OCI-LY1 (cell line): ENCODE measurements at regions not wholly inside any gene's neighbourhood (a gene's known extent, or its start where the extent isn't known, plus 50 kb on each side); places are given as distances from the start of the nearest gene placed in this dataset.

ENCODE experiments used
- H2AFZ ChIP-seq: fragments of 200-600 bp; sonication (generic), shearing (Covaris generic); 2 replicates; pipeline ENCODE4 v1.6.0; 2014; ENCODE audit warnings: antibody characterized with exemption, mild to moderate bottlenecking, low read length
- H3F3A ChIP-seq: fragments of 200-600 bp; sonication (generic), shearing (Covaris generic); 2 replicates; pipeline ENCODE4 v1.6.0; 2014; ENCODE audit warnings: mild to moderate bottlenecking, antibody characterized with exemption, low read length, moderate library complexity; ENCODE audit not compliant: insufficient read depth
- H3K27ac ChIP-seq: fragments of 200-600 bp; sonication (generic); 2 replicates; pipeline ENCODE4 v1.5.1; 2014; ENCODE audit warnings: low read length, mixed run types, mild to moderate bottlenecking, low read depth; ENCODE audit not compliant: poor library complexity, severe bottlenecking
- H3K27me3 ChIP-seq: fragments of 200-600 bp; sonication (generic); 2 replicates; pipeline ENCODE4 v1.6.0; 2014; ENCODE audit warnings: antibody characterized with exemption, mild to moderate bottlenecking, low read length, moderate library complexity; ENCODE audit not compliant: insufficient read depth
- H3K36me3 ChIP-seq: fragments of 200-600 bp; sonication (generic); 2 replicates; pipeline ENCODE4 v1.6.1; 2014; ENCODE audit warnings: mild to moderate bottlenecking, antibody characterized with exemption, low read length, moderate library complexity, mixed read lengths; ENCODE audit not compliant: insufficient read depth
- H3K4me1 ChIP-seq: fragments of 200-600 bp; sonication (generic); 2 replicates; pipeline ENCODE4 v1.5.1; 2014; ENCODE audit warnings: mild to moderate bottlenecking, low read length, moderate library complexity; ENCODE audit not compliant: insufficient read depth, severe bottlenecking
- H3K4me2 ChIP-seq: fragments of 200-600 bp; sonication (generic), shearing (Covaris generic); 2 replicates; pipeline ENCODE4 v1.6.1; 2014; ENCODE audit warnings: low read length
- H3K4me3 ChIP-seq: fragments of 200-600 bp; sonication (generic); 2 replicates; pipeline ENCODE4 v1.5.1; 2014; ENCODE audit warnings: low read length, low read depth, mild to moderate bottlenecking, mixed read lengths; ENCODE audit not compliant: poor library complexity, severe bottlenecking
- H3K79me2 ChIP-seq: fragments of 200-600 bp; shearing (Covaris generic); 2 replicates; pipeline ENCODE4 v1.6.1; 2016; ENCODE audit warnings: mixed run types, low read length, mixed read lengths; ENCODE audit not compliant: insufficient read depth
- H3K9ac ChIP-seq: fragments of 200-600 bp; sonication (generic), shearing (Covaris generic); 2 replicates; pipeline ENCODE4 v1.6.1; 2014; ENCODE audit warnings: mild to moderate bottlenecking, low read length, mixed read lengths
- H3K9me2 ChIP-seq: fragments of 200-600 bp; sonication (generic), shearing (Covaris generic); 2 replicates; pipeline ENCODE4 v1.6.1; 2014; ENCODE audit warnings: low read depth, mild to moderate bottlenecking, low read length, mixed read lengths
- H3K9me3 ChIP-seq: fragments of 200-600 bp; shearing (Covaris generic); 2 replicates; pipeline ENCODE4 v1.6.1; 2014; ENCODE audit warnings: low read length, mixed read lengths
- H4K20me1 ChIP-seq: fragments of 200-600 bp; sonication (generic), shearing (Covaris generic); 2 replicates; pipeline ENCODE4 v1.6.0; 2016; ENCODE audit warnings: mild to moderate bottlenecking, low read length; ENCODE audit not compliant: insufficient read depth
- EZH2 ChIP-seq: fragments of 200-600 bp; sonication (generic), shearing (Covaris generic); IDR thresholded peaks from 2 replicates; pipeline ENCODE4 v1.8.0; 2017; ENCODE audit warnings: borderline replicate concordance, mixed run types, mild to moderate bottlenecking, antibody characterized with exemption, low read length, moderate library complexity, mixed read lengths
- TF ChIP-seq, protein P1 (sequence below): fragments of 200-600 bp; sonication (generic), shearing (Covaris generic); IDR thresholded peaks from 2 replicates; pipeline ENCODE4 v1.5.1; 2017; ENCODE audit warnings: mild to moderate bottlenecking, antibody characterized with exemption, low read length, moderate library complexity, mixed read lengths

- Histone ChIP-seq H3F3A (no peaks in the 10 kb centered on the region), H3K4me3 (no peak overlapping the region), H3K27ac (no peak overlapping the region), H4K20me1 (no peaks in the 10 kb centered on the region), H3K9ac (no peak overlapping the region), H3K27me3 (peaks cover 6% of the 10 kb centered on the region; the same call in 1 of the 2 replicates), H3K4me2 (no peak overlapping the region), H3K36me3 (no peaks in the 10 kb centered on the region), H3K9me2 (no peaks in the 10 kb centered on the region), H2AFZ (no peak overlapping the region), H3K79me2 (no peaks in the 10 kb centered on the region), H3K9me3 (no peaks in the 10 kb centered on the region), H3K4me1 (no peaks in the 10 kb centered on the region)
- TF ChIP-seq, protein P1, sequence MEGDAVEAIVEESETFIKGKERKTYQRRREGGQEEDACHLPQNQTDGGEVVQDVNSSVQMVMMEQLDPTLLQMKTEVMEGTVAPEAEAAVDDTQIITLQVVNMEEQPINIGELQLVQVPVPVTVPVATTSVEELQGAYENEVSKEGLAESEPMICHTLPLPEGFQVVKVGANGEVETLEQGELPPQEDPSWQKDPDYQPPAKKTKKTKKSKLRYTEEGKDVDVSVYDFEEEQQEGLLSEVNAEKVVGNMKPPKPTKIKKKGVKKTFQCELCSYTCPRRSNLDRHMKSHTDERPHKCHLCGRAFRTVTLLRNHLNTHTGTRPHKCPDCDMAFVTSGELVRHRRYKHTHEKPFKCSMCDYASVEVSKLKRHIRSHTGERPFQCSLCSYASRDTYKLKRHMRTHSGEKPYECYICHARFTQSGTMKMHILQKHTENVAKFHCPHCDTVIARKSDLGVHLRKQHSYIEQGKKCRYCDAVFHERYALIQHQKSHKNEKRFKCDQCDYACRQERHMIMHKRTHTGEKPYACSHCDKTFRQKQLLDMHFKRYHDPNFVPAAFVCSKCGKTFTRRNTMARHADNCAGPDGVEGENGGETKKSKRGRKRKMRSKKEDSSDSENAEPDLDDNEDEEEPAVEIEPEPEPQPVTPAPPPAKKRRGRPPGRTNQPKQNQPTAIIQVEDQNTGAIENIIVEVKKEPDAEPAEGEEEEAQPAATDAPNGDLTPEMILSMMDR, result no peak
- no peak for TF ChIP-seq EZH2
Observed at GRCh38 chr7:118615-119391, 73.6 kb upstream of the FAM20C start.

DNA sequence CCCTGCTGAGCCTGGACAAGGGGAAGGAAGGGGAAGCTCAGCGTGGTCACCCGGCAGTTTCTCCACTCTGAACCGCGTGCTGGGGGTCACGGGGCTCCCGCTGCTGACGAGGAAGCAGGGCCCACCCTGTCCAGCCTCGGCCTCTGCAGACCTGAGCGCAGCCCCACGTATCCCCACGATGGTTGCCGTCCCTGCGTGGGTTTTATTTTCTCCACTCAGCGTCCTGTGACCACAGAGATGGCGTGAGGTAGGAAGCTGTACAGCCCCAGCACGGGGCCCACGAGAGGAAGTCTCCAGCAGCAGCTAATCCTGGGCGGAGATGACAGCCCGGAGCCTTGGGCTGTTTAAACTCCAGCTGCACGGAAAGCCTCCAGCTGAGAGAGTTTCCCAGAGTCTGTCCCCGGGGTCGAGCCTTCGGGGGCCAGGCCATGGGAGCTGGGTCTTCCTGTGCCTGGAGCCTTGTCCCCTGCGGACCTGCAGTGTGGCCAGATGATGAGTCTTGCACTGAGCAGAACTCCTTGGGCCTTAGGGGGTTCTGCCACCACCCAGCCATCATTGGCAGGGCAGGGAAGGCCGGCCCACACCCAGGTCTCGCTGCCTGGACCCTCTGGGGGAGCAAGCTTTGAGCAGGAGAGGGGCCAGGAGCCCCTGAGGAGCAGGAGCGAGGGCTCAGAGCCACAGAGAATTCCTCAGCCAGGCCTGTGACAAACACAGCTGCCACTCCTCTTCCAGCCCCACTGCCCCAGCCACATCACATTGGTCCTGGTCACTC lies 72.8 kb upstream of the FAM20C start:
- Histone ChIP-seq H3K27me3 (peaks cover 4% of the 10 kb centered on the region; the same call in 1 of the 2 replicates), H3K4me2 (no peak overlapping the region), H3K9me2 (no peaks in the 10 kb centered on the region), H3K36me3 (no peaks in the 10 kb centered on the region), H3K9me3 (no peaks in the 10 kb centered on the region), H3K4me1 (no peaks in the 10 kb centered on the region), H2AFZ (no peak overlapping the region), H3K27ac (no peak overlapping the region), H3F3A (no peaks in the 10 kb centered on the region), H4K20me1 (no peaks in the 10 kb centered on the region), H3K4me3 (no peak overlapping the region), H3K79me2 (no peaks in the 10 kb centered on the region), H3K9ac (no peak overlapping the region)
- no peak for TF ChIP-seq EZH2
- TF ChIP-seq, protein P1, result no peak

- H2AFZ ChIP-seq, result no peak overlapping the region
- H3K4me2 ChIP-seq, result no peak overlapping the region
- H3F3A ChIP-seq, result no peaks in the 10 kb centered on the region
- no peak overlapping the region for H3K4me3 ChIP-seq
- no peaks in the 10 kb centered on the region for H3K79me2 ChIP-seq
- H3K4me1 ChIP-seq, result no peaks in the 10 kb centered on the region
- H3K27me3 ChIP-seq, result peaks cover 4% of the 10 kb centered on the region; the same call in 1 of the 2 replicates
- H3K27ac ChIP-seq, result no peak overlapping the region
- H4K20me1 ChIP-seq, result no peaks in the 10 kb centered on the region
- H3K36me3 ChIP-seq, result no peaks in the 10 kb centered on the region
- H3K9me3 ChIP-seq, result no peaks in the 10 kb centered on the region
- H3K9me2 ChIP-seq, result no peaks in the 10 kb centered on the region
- TF ChIP-seq, protein P1, result no peak
- TF ChIP-seq EZH2, result no peak
- H3K9ac ChIP-seq, result no peak overlapping the region
Observed at GRCh38 chr7:120164-120991, 72.0 kb upstream of the FAM20C start.
